GM12878 (cell line): ENCODE measurements at regions not wholly inside any gene's neighbourhood (a gene's known extent, or its start where the extent isn't known, plus 50 kb on each side); places are given as distances from the start of the nearest gene placed in this dataset.

Source experiments
- ATAC-seq: fragments of 200-7000 bp; cut with Tn5 transposase; 3 replicates; pipeline ENCODE4 v1.9.1; 2020; ENCODE audit warnings: mild to moderate bottlenecking, moderate library complexity
- BruUV-seq: library from RNA; stranded (reverse); fragments of 400-500 nt; replicated peaks from 2 replicates; lab custom pipeline; 2021; lab: Mats Ljungman, UMichigan
- CTCF ChIA-PET: fragments of 300-600 bp; sonication (Branson Sonifier 250); formaldehyde crosslinking; extraction: SDS; loops from one replicate; lab custom pipeline; 2021; ENCODE audit warnings: inconsistent platforms; lab: Yijun Ruan, JAX
- POLR2A ChIA-PET: fragments of 350-600 bp; formaldehyde crosslinking; extraction: SDS; loops from one replicate; lab custom pipeline; 2021; ENCODE audit warnings: inconsistent platforms; lab: Charles Lee
- RAD21 ChIA-PET: fragments of 300-600 bp; sonication (Branson Sonifier 250); formaldehyde crosslinking; loops from one replicate; lab custom pipeline; 2023; ENCODE audit warnings: antibody characterized with exemption; ENCODE audit not compliant: unreplicated experiment; lab: Charles Lee
- SMC1A ChIA-PET: fragments of 300-600 bp; sonication (Branson Sonifier 250); formaldehyde crosslinking; loops from one replicate; lab custom pipeline; 2023; ENCODE audit not compliant: unreplicated experiment, uncharacterized antibody; lab: Charles Lee
- DNase-seq: peaks from one replicate; pipeline ENCODE4 v3.0.0-alpha.2; 2011; ENCODE audit warnings: low read depth, low spot score
- FAIRE-seq: peaks from 3 replicates; lab custom pipeline; 2011; peaks lifted over from hg19 to GRCh38; lab: Jason Lieb, UNC
- H2AFZ ChIP-seq: 2 replicates; pipeline ENCODE4 v1.6.0; 2011; ENCODE audit warnings: low read depth, low read length, control low read depth; ENCODE audit not compliant: control insufficient read depth
- H3K27ac ChIP-seq: 2 replicates; pipeline ENCODE4 v1.5.1; 2011; ENCODE audit warnings: control low read depth; ENCODE audit not compliant: control insufficient read depth, insufficient read depth
- H3K27me3 ChIP-seq, 2 experiments: replicated peaks in 1 of 2; 2 replicates each; pipeline versions ENCODE4 v1.6.0 to v1.6.1; 2011; ENCODE audit warnings: low read length in 1 of 2; ENCODE audit not compliant: control insufficient read depth in 2 of 2, insufficient read depth in 2 of 2
- H3K36me3 ChIP-seq, 2 experiments: 2 replicates each; pipeline ENCODE4 v1.5.1; 2011; ENCODE audit warnings: low read length in 1 of 2; ENCODE audit not compliant: control insufficient read depth in 2 of 2, insufficient read depth in 2 of 2
- H3K4me1 ChIP-seq: 2 replicates; pipeline ENCODE4 v1.6.1; 2011; ENCODE audit warnings: mild to moderate bottlenecking, low read length, moderate library complexity, mixed read lengths; ENCODE audit not compliant: control insufficient read depth, insufficient read depth
- H3K4me2 ChIP-seq: 2 replicates; pipeline ENCODE4 v1.6.0; 2011; ENCODE audit warnings: control low read depth; ENCODE audit not compliant: control insufficient read depth, insufficient read depth
- H3K4me3 ChIP-seq: fragments of 200-600 bp; sonication (generic); 2 replicates; pipeline ENCODE4 v1.5.1; 2016
- H3K79me2 ChIP-seq: 2 replicates; pipeline ENCODE4 v1.6.0; 2011; ENCODE audit warnings: low read length; ENCODE audit not compliant: control insufficient read depth, insufficient read depth
- H3K9ac ChIP-seq: 2 replicates; pipeline ENCODE4 v1.8.0; 2011; ENCODE audit warnings: low read length, control low read depth, mixed read lengths; ENCODE audit not compliant: control insufficient read depth, insufficient read depth
- H3K9me3 ChIP-seq: replicated peaks from 3 replicates; pipeline ENCODE4 v1.5.1; 2011; ENCODE audit warnings: mild to moderate bottlenecking, low read length; ENCODE audit not compliant: control insufficient read depth, insufficient read depth
- H4K20me1 ChIP-seq: 2 replicates; pipeline ENCODE4 v1.6.0; 2011; ENCODE audit not compliant: control insufficient read depth, insufficient read depth
- EGR1 ChIP-seq, 2 experiments: IDR thresholded peaks; 1 replicate in 1 of 2; 2 replicates in 1 of 2; pipeline ENCODE4 v1.6.1; 2011 to 2012; ENCODE audit warnings: low read depth in 2 of 2, low read length in 2 of 2, borderline replicate concordance in 1 of 2, mild to moderate bottlenecking in 1 of 2, moderate library complexity in 1 of 2
- ETV6 ChIP-seq, 2 experiments: fragments of 450-650 bp in 1 of 2; IDR thresholded peaks in 1 of 2; conservative IDR thresholded peaks in 1 of 2; 2 replicates each; pipeline ENCODE4 v1.6.1; 2014; ENCODE audit warnings: antibody characterized with exemption in 1 of 2, borderline replicate concordance in 1 of 2, low read depth in 1 of 2, mild to moderate bottlenecking in 1 of 2, moderate library complexity in 1 of 2
- FOXM1 ChIP-seq: IDR thresholded peaks from 2 replicates; pipeline ENCODE4 v1.6.1; 2012; ENCODE audit warnings: low read depth, mild to moderate bottlenecking, inconsistent platforms, low read length, moderate library complexity
- HDAC2 ChIP-seq: fragments of 200-600 bp; sonication (generic); IDR thresholded peaks from 2 replicates; pipeline ENCODE4 v1.6.1; 2017
- SMARCA5 ChIP-seq: fragments of 450-650 bp; IDR thresholded peaks from 2 replicates; pipeline ENCODE4 v1.6.1; 2017; ENCODE audit warnings: mild to moderate bottlenecking
- SPI1 ChIP-seq: IDR thresholded peaks from 2 replicates; pipeline ENCODE4 v1.6.1; 2011; ENCODE audit warnings: low read depth, mild to moderate bottlenecking, low read length, moderate library complexity, borderline replicate concordance; ENCODE audit not compliant: insufficient read depth
- ZNF274 ChIP-seq: IDR thresholded peaks from one replicate; pipeline ENCODE4 v1.8.0; 2011; ENCODE audit not compliant: insufficient read length, insufficient read depth
- WGBS: methylation state at CpG from one replicate; pipeline ENCODE4 v1.1.6; 2016; ENCODE audit warnings: low lambda C conversion rate; ENCODE audit not compliant: insufficient replicate concordance, insufficient coverage; ENCODE audit errors: missing lambda C conversion rate; 5-methylcytosine and 5-hydroxymethylcytosine counted together
- in situ Hi-C: fragments of 300-500 bp; cut with MboI; formaldehyde crosslinking; loops from 9 replicates; pipeline ENCODE4 v1.14.3; 2018; ENCODE audit warnings: mixed read lengths
- intact Hi-C: fragments of 100-400 bp; cut with micrococcal nuclease; formaldehyde crosslinking; loops from one replicate; pipeline ENCODE4 v1.14.2; 2022; ENCODE audit not compliant: unreplicated experiment
- TF ChIP-seq, protein P1 (sequence below): fragments of 450-650 bp; IDR thresholded peaks from 2 replicates; pipeline ENCODE4 v1.6.1; 2017; ENCODE audit warnings: mild to moderate bottlenecking, low read depth, inconsistent platforms; ENCODE audit not compliant: poor library complexity, severe bottlenecking
- TF ChIP-seq, protein P2 (sequence below): IDR thresholded peaks from 2 replicates; pipeline ENCODE4 v1.6.1; 2012; ENCODE audit warnings: low read depth, low read length, improper control_type of control experiment
- TF ChIP-seq, protein P3 (sequence below): fragments of 450-650 bp; IDR thresholded peaks from 2 replicates; pipeline ENCODE4 v1.6.1; 2018; ENCODE audit warnings: mild to moderate bottlenecking, low read depth, moderate library complexity; ENCODE audit not compliant: partially characterized antibody
- TF ChIP-seq, protein P4 (sequence below): IDR thresholded peaks from 2 replicates; pipeline ENCODE4 v1.6.1; 2012; ENCODE audit warnings: low read depth, low read length, improper control_type of control experiment

DNA sequence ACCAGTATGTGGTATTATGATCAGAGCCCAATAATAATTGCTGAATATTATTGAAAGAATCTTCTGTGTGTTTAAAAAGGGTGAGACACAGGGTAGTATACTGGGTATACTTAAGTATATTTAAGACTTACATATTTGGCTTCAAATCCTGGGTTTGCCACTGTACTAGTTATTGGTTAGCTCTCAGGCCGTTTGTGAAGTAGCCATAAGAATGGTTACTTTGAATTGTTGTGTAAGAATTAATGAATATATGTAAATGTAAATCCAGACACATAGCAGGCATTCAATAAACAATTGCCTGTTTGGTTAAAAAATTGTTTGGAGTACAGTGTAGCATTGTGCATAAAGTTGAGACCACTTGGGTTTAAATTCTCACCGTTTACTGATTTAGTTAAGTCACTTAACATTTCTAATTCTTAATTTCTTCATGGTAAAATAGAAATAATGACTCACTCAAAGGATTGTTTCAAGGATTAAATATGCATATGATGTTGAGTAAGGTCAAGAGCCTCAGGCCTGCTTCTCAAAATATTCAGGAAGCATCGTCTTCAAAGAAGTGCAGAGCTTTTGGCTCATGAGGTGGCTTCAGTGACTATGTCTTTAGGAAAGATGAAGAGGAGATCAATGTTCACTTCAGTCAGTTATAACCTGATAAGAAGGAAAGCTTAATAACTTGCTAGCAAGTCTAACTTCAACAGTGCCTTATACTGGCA is 207.9 kb upstream of the NT5C1B start:
- POLR2A ChIA-PET = no interaction called here
- SMC1A ChIA-PET = no interaction called here
- Histone ChIP-seq H3K9me3 (no peaks in the 10 kb centered on the region), H3K27me3 (no peaks in the 10 kb centered on the region), H3K4me3 (no peak overlapping the region), H3K4me1 (no peaks in the 10 kb centered on the region), H3K9ac (no peak overlapping the region), H2AFZ (no peak overlapping the region), H4K20me1 (no peaks in the 10 kb centered on the region), H3K36me3 (no peaks in the 10 kb centered on the region), H3K27ac (no peak overlapping the region), H3K79me2 (no peaks in the 10 kb centered on the region), H3K4me2 (no peak overlapping the region)
- CTCF ChIA-PET = no interaction called here
- TF ChIP-seq HDAC2 (no peak), ZNF274 (no peak), FOXM1 (no peak), SPI1 (no peak), ETV6 (conservative IDR thresholded peaks at IDR 0.05 in 1 of 2, IDR thresholded peaks at IDR 0.05 in 1 of 2; ENCODE audit: borderline replicate concordance in 1 of 2, low read depth in 1 of 2) (no peak), EGR1 (IDR thresholded peaks at IDR 0.05; ENCODE audit: borderline replicate concordance in 1 of 2, low read depth in 2 of 2, low read length in 2 of 2) (no peak), SMARCA5 (no peak)
- TF ChIP-seq, protein P1, sequence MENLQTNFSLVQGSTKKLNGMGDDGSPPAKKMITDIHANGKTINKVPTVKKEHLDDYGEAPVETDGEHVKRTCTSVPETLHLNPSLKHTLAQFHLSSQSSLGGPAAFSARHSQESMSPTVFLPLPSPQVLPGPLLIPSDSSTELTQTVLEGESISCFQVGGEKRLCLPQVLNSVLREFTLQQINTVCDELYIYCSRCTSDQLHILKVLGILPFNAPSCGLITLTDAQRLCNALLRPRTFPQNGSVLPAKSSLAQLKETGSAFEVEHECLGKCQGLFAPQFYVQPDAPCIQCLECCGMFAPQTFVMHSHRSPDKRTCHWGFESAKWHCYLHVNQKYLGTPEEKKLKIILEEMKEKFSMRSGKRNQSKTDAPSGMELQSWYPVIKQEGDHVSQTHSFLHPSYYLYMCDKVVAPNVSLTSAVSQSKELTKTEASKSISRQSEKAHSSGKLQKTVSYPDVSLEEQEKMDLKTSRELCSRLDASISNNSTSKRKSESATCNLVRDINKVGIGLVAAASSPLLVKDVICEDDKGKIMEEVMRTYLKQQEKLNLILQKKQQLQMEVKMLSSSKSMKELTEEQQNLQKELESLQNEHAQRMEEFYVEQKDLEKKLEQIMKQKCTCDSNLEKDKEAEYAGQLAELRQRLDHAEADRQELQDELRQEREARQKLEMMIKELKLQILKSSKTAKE = no peak
- TF ChIP-seq, protein P2, sequence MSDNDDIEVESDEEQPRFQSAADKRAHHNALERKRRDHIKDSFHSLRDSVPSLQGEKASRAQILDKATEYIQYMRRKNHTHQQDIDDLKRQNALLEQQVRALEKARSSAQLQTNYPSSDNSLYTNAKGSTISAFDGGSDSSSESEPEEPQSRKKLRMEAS = no peak
- TF ChIP-seq, protein P3, sequence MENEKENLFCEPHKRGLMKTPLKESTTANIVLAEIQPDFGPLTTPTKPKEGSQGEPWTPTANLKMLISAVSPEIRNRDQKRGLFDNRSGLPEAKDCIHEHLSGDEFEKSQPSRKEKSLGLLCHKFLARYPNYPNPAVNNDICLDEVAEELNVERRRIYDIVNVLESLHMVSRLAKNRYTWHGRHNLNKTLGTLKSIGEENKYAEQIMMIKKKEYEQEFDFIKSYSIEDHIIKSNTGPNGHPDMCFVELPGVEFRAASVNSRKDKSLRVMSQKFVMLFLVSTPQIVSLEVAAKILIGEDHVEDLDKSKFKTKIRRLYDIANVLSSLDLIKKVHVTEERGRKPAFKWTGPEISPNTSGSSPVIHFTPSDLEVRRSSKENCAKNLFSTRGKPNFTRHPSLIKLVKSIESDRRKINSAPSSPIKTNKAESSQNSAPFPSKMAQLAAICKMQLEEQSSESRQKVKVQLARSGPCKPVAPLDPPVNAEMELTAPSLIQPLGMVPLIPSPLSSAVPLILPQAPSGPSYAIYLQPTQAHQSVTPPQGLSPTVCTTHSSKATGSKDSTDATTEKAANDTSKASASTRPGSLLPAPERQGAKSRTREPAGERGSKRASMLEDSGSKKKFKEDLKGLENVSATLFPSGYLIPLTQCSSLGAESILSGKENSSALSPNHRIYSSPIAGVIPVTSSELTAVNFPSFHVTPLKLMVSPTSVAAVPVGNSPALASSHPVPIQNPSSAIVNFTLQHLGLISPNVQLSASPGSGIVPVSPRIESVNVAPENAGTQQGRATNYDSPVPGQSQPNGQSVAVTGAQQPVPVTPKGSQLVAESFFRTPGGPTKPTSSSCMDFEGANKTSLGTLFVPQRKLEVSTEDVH = no peak
- TF ChIP-seq, protein P4, sequence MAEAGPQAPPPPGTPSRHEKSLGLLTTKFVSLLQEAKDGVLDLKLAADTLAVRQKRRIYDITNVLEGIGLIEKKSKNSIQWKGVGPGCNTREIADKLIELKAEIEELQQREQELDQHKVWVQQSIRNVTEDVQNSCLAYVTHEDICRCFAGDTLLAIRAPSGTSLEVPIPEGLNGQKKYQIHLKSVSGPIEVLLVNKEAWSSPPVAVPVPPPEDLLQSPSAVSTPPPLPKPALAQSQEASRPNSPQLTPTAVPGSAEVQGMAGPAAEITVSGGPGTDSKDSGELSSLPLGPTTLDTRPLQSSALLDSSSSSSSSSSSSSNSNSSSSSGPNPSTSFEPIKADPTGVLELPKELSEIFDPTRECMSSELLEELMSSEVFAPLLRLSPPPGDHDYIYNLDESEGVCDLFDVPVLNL = no peak
- RAD21 ChIA-PET = no interaction called here
- no peak for FAIRE-seq
- no peak for DNase-seq
- BruUV-seq = no TSS peak
- in situ Hi-C loops = no loop called here
- ATAC-seq = no peak
- intact Hi-C loops = no loop called here
- WGBS = 19% methylated on average over 3 of the region's 3 CpGs
